Tibial nerve (tissue), 4 donors: ENCODE measurements at regions not wholly inside any gene's neighbourhood (a gene's known extent, or its start where the extent isn't known, plus 50 kb on each side); places are given as distances from the start of the nearest gene placed in this dataset.

Source experiments
- CTCF ChIP-seq, 5 experiments: fragments of 200-600 bp in 3 of 5; fragments of 450-650 bp in 2 of 5; sonication (generic) in 3 of 5; IDR thresholded peaks; one replicate each; pipeline ENCODE4 v1.5.1; 2016 to 2019; ENCODE audit warnings: antibody characterized with exemption in 5 of 5, mild to moderate bottlenecking in 3 of 5, moderate library complexity in 2 of 5
- EP300 ChIP-seq, 2 donors: sonication (generic); formaldehyde crosslinking; IDR thresholded peaks; one replicate each; pipeline ENCODE4 v1.6.1; 2017; ENCODE audit warnings: antibody characterized with exemption in 2 of 2, mild to moderate bottlenecking in 1 of 2
- POLR2A ChIP-seq, 2 donors: fragments of 450-650 bp; IDR thresholded peaks; one replicate each; pipeline ENCODE4 v1.6.1; 2017; ENCODE audit warnings: antibody characterized with exemption in 2 of 2, mild to moderate bottlenecking in 2 of 2, moderate library complexity in 2 of 2

GRCh38 chr6:14053811-14054210, 63.8 kb upstream of the CD83 start:
- TF ChIP-seq CTCF (IDR thresholded peaks at IDR 0.05) = no peak
- TF ChIP-seq EP300 (IDR thresholded peaks at IDR 0.05) = no peak
- no peak for TF ChIP-seq POLR2A (IDR thresholded peaks at IDR 0.05)
